AG20443 (cell line): ENCODE measurements at regions not wholly inside any gene's neighbourhood (a gene's known extent, or its start where the extent isn't known, plus 50 kb on each side); places are given as distances from the start of the nearest gene placed in this dataset.
A peak's percentile ranks its signal among the peaks of the same experiment; 100 is the strongest.

Experiments
- DNase-seq: peaks from one replicate; pipeline ENCODE4 v3.0.0; 2012; ENCODE audit warnings: low spot score, mixed read lengths

DNA sequence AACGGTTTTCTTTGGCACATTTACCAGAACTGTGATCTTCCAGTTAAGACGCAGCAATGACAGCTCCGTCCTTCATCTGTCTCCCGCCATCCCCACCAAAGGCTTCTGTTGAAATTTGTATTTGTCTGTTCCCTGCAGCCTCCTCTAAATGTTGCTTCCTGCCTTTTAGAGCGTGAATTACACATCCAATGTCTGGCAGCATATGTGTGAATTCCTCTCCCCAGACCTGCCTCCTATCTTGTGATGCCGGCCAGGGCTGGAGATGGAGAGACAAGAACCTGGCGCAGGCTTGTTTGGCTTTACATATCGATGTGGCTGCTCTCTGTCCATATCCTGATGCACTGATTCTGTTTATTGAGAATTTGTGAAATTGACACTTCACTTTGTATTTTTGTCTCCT is 738.4 kb upstream of the TMEM132C start:
- DNase-seq, result no peak

DNA sequence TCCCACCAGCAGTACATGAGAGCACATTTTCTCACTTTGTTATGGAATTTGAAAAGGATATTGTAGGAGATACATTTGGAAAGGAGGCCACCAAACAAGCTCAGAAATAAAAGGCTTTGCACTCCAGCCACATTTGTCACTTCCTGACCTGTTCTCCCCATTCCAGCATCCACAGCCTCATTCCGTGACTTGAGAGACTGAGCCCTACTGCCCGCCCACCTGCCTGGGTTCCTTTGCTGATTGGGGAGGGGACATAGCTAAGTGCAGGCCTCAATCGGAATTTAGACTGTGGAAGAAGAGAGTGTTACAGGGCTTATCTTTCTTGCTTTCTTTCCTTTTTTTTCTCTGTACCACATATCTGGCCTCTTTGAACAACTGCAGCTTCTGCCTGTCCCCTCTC is 735.4 kb upstream of the TMEM132C start:
- DNase-seq, result no peak

DNA sequence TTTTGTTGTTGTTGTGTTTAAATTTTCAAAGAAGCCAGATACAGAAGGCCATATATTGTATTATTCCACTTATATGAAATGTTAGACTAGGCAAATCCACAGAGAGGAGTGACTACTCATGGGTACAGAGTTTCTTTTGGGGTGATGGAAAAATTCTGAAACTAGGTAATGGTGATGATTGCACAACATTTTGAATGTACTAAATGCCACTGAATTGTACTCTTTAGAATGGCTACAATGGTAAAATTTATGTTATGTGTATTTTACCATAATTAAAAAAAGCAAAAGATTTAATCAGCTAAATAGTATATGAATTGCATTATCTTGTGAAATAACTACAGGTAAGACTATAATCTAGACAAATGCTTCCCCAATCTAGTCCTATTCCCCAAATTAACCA is 733.6 kb upstream of the TMEM132C start:
- no peak for DNase-seq

DNA sequence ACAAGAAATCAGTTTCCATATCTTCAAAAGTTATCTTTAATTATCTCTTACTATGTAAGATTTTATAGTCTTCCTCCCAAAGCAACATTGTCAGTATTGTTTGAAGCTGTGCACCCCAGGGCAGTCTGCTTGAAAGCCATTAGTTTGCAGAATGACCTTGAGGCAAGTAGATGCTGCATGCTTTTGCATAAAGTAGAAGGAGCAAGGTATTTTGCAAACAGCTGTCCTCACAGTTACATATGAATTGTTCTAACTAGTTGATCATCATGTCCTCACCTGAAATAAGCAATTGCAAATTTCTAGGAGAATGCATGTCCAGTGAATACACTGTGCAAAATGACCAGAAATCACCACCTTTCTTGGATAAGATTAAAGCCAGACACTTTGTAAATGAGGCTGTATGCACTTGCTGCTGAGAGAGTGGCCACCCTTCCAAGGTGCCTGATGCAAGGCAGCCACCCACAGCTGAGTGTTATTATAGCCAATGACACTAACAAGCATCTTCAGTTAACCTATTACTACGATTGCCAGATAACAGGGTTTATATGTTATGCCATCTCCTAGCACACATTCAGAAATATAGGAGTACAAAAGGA is 730.0 kb upstream of the TMEM132C start:
- DNase-seq, result no peak

DNA sequence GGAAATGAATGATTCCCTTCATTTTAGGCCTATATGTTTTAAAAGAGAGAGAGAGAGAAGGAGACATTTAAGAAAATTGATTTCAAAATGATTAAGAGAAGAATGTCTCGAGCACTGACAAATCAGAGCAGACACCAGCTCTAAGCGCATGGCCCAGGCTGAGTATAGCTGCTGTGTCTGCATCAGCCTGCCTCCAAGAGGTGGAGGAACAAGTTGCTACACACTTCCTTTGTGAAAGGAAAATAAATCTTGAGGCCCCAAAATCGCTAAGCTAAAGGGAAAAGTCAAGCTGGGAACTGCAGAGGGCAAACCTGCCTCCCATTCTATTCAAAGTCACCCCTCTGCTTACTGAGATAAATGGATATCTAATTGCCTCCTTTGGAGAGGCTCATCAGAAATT is 728.7 kb upstream of the TMEM132C start:
- DNase-seq, result no peak

DNA sequence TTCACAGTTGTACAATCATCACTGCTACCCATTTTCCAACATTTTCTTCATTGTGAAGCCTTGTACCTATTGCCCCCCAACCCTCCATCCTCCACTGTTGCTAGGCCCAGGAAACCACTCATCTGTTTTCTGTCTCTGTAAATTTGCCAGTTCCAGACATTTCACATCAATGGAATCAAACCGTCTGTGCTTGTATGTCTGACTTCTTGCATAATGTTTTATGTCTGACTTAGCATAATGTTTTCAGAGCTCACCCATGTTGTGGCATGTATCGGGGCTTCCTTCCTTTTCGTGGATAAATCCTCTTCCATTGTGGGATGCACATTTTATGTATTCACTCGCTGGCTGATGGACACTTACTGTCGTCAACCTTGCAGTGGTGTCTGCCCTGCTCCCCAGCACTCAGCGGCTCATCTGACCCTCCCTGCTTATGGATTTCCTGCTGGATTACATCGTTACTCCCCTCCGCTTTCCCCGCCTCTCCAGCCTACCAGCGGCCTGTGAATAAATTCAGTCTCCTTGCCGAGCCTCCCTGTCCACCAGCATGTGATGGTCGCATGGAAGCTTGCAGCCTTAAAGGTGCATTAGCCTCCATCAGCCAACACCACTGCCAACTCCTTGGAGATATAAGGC is 727.6 kb upstream of the TMEM132C start:
- DNase-seq, result no peak

DNA sequence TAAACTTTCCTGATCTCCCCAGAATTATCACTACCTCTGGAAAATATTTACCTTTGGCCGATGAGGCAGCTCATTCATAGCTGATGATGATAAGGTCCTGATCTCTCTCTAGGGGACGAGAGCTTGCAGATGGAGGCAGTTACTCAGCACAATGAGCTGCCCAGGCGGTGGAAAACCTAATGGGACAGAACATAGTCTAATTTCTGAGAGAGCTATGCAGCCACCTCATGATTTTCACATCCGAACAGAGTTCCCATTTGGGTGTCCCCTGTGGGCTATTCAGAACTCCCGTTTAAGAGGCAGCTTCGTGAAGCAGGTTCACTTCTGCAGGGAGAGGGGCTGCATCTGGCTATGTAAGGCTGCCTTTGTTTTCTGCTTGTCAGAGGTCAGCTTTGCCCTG is 724.6 kb upstream of the TMEM132C start:
- DNase-seq, result no peak

DNA sequence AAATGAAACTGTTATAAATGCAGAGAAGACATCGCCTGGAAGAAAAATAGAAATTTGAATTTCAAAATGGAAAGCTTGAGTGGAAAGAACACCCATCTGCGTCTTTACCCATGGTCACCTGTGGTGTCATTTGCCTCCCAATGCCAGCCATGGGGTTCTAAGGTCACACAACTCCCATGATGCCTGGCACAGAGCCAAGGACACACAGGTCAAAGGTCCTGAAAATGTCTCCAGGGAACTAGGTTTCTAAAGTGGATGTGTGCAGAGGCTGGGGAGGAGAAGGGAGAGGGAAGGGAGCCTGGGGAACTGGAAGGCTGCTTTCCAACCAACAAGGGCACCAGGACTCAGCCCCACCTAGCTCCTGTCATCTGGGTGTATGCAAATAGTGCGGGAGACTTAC is 724.0 kb upstream of the TMEM132C start:
- DNase-seq, result no peak

DNA sequence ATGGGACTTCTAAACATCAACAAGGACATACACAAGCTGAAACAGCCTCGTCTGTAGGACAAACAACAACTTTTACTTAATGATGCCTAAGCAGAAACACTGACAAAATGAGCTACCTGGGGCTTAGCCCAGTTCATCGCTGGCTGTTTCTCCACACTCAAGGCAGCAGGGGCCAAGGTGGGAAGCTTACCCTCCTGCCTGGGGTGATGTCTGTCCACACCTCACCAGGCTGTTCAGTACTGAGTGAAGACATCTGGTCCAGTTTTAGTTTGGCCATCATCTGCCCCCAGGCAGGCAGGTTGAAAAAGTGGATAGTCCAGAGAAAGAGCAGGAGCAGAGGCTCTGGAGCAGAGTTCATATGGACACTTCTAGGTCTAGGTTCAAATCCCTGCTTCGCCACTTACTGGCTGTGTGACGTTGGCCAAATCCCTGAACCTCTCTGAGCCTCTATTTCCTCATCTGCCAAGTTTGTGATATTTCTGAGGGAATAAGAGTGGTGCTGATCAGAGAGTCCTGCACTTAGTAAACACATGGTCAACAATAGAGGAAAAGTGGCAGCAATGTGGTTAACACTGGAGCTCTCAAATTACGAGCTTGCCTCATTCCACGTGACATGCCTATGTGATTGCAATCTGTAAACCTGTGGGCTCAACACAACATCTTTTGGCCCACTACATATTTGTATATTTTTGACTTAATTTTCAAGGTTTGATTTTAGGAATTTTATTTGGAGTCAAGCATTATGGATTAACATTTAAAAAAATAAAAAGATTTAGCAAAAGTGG is 720.1 kb upstream of the TMEM132C start:
- DNase-seq, result no peak

DNA sequence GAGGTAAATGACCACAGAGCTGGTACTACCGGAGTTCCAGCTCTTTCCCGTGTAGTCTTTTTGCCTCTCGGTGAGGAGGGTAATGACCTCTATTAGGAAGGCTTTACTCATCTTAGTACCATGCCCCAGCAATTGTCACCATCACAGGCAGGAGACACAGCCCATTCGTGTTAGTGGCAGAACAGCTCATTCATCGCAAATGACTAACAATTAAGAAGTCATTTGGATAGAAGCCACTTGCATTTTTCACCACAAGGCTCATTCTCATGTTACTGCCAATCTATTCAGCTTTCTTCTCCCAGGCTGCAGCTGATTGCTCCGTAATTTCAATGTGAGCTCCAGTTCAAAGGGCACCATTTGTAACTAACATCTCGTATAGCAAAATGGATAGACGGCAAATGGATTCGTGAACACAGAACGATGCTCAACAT is 718.8 kb upstream of the TMEM132C start:
- DNase-seq, result peak; percentile 36

DNA sequence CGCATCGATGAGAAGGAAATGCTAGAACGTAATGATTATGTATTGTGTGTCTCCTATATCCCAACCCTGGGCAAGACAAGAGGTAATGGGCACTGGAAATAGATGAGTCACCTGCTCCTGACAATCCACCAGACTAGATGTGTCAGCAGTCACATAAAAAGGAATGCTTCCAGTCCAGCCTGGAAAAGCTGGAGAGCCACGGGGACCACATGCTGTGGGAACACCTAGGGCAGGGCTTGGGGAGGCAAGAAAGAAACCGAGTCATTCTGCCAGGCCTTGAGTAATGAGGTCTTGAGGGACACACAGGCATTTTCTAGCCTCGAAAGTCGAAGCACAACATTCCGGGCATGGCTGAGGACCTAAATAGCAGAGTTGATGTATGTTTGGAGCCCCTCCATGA is 716.7 kb upstream of the TMEM132C start:
- peak; percentile 15 for DNase-seq

DNA sequence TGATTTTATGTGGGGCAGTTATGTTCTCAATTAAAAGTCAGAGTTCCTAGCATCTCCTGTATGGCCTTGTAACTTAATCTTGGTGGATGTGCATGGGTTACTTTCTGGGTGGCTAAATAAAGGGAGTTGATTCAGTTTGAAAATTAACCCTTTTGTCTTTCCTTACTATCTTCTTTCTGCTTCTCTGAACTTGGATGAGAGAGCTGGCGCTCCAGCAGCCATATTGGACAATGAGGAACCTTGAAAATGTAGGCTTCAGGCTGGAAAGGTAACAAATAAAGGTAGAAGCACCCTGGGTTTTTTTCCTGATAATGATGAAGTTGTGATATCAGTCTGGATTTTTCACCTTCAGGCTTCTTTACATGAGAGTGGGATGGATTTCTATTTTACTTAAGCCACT is 714.1 kb upstream of the TMEM132C start:
- no peak for DNase-seq

DNA sequence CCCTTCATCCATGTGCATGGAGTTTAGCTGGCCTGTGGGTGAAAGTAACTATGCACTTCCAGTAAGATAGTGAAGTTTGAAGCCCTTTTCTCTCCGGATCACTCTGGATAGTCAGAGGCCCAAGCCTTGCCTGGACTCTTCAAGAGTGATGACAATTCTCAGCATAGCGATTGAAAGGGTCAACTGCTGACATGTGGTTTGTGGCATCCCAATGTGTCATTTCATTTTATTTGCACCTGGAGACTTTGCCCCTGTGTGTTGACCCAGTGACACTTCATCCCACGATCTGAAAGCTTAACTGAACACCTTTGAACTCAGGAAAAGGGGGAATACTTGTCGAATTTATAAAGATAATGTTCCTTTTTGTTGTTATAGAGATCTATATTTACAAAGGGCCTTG is 711.9 kb upstream of the TMEM132C start:
- DNase-seq, result no peak

DNA sequence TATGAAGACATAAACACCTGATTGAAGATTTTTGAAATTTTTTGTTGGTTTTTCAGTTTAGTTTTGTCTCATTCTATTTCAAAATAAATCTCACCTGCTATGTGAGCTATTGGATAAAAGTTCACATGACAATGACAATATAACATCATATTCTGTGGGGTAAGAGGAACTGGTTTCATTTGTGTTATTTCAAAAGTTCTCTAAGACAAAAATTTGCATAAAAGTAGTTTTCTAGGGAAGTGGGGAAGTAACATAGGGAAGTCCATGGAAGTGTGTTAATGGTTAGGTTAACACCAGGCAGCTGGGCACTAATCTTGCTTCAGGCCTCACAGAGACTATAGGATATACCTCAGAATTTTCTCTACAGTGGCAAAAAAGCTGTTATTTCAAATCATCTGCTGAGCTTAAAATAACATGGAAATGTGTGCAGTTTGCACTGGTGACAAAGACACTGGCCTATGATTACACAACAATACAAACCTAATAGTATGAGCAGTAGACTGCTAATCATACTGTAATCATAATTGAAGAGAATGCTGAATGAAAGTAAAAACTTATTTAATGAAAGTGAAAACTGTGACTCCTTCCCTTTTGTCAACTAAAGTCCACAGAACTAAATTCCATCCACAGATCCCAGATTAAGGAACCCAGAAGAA is 710.6 kb upstream of the TMEM132C start:
- no peak for DNase-seq

DNA sequence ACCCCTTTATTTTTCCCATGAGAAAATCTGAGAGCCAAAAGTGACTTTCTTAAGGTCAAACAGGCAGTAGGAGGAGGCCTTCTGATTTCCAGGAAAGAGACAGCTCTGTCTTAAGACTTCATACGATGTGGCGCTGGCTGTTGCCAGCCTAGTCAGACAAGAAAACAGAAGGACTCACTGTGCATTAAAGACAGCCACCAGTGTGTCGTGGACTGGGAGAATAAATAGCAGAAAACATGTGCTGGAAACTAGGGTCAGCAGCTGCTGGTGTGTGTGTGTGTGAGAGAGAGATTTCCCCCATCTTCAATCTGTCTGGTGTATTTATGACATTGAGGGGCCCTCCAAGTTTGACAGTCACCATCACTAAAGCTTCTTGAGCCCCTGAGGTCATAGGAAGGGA is 708.6 kb upstream of the TMEM132C start:
- no peak for DNase-seq

DNA sequence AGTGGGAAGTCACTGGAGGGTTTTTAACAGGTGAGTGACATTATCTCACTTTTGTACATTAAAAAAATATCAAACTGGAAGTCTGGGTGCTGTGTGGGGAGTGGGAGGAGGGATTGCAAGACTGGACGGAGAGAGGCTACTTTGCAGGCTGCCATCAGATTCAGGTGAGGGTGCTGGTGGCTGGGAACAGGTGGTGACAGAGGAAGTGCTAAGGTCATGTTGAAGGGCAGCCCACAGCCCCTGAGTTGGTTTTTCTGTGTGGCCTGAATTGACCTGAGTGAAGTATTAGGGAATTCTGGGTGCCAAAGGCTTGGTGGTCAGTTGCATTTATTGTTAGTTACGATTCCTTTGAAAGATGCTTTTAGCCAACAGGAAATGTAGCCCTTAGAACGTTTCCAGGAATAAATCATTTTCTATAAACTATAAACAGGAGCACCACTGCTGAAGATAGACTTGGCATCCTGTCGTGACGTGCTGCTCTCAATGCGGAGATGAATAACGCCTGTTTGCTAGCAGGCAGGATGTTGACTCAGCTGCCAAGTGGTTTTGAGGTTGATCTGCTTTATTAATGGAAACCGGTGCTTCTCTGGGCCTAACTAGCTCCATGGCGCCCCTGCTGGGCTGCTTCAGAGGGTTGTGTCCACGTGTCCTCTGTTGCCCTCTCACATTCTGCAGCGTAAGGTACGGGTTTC is 707.5 kb upstream of the TMEM132C start:
- peak; percentile 70 for DNase-seq

DNA sequence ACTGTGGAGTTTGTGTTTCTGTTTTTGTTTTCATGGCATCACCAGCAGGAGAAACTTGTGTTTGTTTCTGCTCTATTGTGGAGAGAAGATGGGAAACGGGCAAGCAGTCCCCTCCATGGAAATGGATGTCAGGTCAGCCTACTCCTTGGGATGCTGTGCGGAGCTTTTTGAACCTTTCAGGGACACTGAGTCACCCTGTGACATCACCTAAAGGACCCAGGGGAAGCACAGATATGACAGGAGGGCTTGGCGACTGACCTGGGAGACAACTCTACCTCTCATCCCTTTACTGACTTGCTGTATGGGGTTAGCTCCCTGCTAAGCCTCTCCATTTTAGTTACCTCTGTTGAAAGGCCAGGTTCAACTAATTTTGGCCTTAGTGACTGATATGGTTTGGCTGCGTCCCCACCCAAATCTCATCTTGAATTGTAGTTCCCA is 706.9 kb upstream of the TMEM132C start:
- DNase-seq, result no peak

DNA sequence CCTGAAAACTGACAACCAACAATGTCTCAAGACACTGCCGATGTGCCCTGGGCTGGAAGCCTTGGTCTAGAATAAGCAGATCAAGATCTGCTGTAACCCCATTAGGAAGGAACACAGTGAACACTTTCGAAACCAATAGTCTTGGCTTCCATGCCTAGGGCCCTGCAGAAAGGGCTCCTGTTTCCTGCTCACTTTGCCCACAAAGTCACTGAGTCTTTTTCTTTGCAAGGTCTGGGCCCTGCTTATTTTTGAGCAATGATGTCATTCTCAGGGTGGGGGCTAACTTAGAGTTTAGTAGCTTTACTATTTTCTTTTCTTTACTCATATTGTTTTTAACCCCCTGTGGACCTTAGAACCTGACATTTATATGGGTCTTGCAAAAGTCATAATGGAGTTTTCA is 704.2 kb upstream of the TMEM132C start:
- no peak for DNase-seq

DNA sequence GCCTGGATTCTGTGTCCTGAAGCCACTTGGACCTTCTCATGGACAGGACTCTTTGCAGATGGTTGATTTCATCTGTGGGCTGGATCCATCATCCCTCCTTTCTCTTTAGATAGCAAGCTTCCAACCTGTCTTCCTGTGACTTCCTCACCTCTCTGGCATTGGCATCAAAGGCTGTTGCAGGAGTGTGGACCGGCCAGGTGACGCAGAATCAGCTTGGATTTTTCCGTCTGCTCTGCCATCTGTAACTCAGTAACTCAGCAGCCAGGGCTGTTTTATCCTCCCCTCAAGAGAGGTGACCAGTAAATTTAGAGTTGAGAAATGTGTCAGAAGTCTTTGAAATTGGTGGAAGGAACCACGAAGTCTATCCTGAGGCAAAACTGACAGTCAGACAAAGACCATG is 701.7 kb upstream of the TMEM132C start:
- DNase-seq, result no peak

DNA sequence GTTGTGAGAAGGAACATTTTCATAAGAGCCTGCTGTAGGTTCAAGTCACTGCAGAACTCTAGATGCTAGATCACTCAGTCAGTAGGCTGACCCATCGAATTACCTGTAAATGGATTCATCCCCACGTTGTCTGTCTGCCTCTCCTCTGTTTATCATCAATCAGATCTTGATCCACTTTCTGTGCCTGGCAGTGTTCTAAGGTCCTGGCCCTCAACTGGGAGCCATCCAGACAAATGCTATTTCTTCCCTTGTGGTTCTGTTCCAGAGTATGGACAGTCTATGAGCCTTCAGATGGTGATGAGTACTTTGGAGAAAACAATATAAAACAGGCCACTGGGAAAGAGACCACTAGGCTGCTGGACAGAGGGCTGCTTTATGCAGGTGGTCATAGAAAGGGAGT is 699.4 kb upstream of the TMEM132C start:
- no peak for DNase-seq

DNA sequence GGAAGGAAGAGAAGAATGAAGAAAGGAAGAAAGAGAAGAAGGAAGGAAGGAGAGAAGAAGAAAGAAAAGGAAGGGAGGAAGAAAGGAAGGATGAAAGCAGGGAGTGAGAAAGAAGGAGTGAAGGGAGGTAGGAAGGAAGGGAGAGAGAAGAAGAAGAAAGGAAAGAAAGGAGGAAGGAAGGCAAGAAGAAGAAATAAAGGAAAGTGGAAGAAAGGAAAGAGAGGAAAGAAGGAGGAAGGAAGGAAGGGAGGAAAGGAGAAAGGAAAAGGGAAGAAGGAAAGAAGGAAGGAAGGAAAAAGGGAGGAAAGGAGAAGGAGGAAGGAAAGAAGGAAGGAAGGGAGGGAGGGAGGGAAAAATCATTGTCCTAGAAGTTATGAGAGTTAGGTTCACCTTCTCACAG is 696.6 kb upstream of the TMEM132C start:
- DNase-seq, result no peak

DNA sequence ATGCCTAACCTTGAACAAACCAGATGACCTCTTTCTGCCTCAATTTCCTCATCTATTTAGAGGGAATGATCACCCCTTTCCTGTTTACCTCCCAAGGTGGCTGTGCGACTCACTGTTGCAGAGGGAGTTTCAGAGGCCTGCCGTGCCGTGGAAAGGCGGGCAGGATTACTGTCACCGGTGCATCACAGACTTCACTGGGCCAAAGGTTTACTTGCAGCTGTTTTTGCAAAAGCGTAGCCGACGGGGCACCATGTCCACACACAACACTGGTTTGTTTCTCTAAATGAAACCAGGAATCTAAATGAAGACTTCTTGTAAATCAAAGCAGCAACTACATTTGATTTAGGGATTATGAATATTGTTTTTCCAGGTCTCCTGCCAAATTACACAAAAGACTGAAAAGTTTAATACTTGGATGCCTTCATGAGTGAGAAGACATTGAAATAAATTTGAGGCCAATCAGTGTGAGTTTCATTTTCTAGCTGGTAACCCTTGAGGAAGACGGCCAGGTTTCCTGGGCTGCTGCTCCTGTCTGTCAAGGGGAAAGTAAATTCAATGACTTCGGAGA is 696.1 kb upstream of the TMEM132C start:
- no peak for DNase-seq
